ENCODE measurements at regions not wholly inside any gene's neighbourhood (a gene's known extent, or its start where the extent isn't known, plus 50 kb on each side); places are given as distances from the start of the nearest gene placed in this dataset.

- H3K4me1 ChIP-seq (ENCODE audit: control insufficient read depth, extremely low read depth, insufficient read depth, low read length): no peaks in the 10 kb centered on the region
- H3K27ac ChIP-seq (ENCODE audit: control insufficient read depth, insufficient read depth, low read length): no peak overlapping the region
- TF ChIP-seq CTCF (optimal IDR thresholded peaks at IDR 0.05 in 1 of 3, IDR thresholded peaks at IDR 0.05 in 1 of 3, conservative IDR thresholded peaks at IDR 0.05 in 1 of 3; ENCODE audit: extremely low read depth in 1 of 3, insufficient read depth in 2 of 3, low read length in 3 of 3): no peak
- no peak for TF ChIP-seq EZH2 (IDR thresholded peaks at IDR 0.05; ENCODE audit: low read length)
- H3K36me3 ChIP-seq (ENCODE audit: control insufficient read depth in 2 of 2, extremely low read depth in 1 of 2, insufficient read depth in 2 of 2, low read length in 2 of 2): no peaks in the 10 kb centered on the region
- H3K4me3 ChIP-seq (ENCODE audit: control insufficient read depth in 2 of 3, extremely low read depth in 1 of 3, insufficient read depth in 2 of 3, low read depth in 1 of 3, low read length in 3 of 3): no peak overlapping the region
- no peaks in the 10 kb centered on the region for H4K20me1 ChIP-seq (ENCODE audit: control insufficient read depth, extremely low read depth, insufficient read depth, low read length)
- no peak overlapping the region for H3K9ac ChIP-seq (ENCODE audit: control insufficient read depth, extremely low read depth, insufficient read depth, low read length)
- FAIRE-seq (no peak), DNase-seq (ENCODE audit: low read depth, low spot score) (no peak)
- dilution Hi-C loops (cut with MboI; ENCODE audit: extremely low pct_ligation_motif_present, low sequenced_read_pairs): no loop called here
- no peaks in the 10 kb centered on the region for H3K9me3 ChIP-seq (ENCODE audit: control insufficient read depth, low read depth, low read length)
- no peak overlapping the region for H2AFZ ChIP-seq (ENCODE audit: control insufficient read depth, low read length)
- no peak overlapping the region for H3K4me2 ChIP-seq (ENCODE audit: control insufficient read depth, extremely low read depth, insufficient read depth, low read depth, low read length)
- no peaks in the 10 kb centered on the region for H3K9me1 ChIP-seq (ENCODE audit: control insufficient read depth, extremely low read depth, insufficient read depth, low read length)
- H3K27me3 ChIP-seq (ENCODE audit: control insufficient read depth, extremely low read depth, insufficient read depth, low read length): no peaks in the 10 kb centered on the region
- H3K79me2 ChIP-seq (ENCODE audit: control insufficient read depth, insufficient read depth, low read length): no peaks in the 10 kb centered on the region
Measured at GRCh38 chr11:23490557-23491235, 630.4 kb upstream of the CCDC179 start.

DNA sequence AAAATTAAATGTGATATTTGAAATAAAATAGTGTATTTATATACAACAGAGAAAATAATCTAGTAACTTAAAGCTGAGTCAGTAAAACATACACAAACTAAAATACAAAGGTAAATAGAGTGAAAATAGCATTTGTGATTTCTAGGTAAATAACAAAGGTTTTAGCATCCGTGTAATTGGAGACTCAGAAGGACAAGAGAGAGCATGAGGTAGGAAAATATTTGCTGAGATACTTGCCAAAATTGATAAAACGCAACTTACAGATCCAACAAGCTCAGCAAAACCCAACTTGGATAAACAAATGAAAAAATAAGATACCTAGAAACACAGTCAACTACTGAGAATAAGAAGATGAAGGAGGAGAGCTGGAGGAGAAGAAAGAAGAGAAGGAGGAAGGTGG is 634.7 kb upstream of the CCDC179 start:
- dilution Hi-C loops (cut with MboI; ENCODE audit: extremely low pct_ligation_motif_present, low sequenced_read_pairs): no loop called here
- no peak for TF ChIP-seq EZH2 (IDR thresholded peaks at IDR 0.05; ENCODE audit: low read length)
- TF ChIP-seq CTCF (optimal IDR thresholded peaks at IDR 0.05 in 1 of 3, IDR thresholded peaks at IDR 0.05 in 1 of 3, conservative IDR thresholded peaks at IDR 0.05 in 1 of 3; ENCODE audit: extremely low read depth in 1 of 3, insufficient read depth in 2 of 3, low read length in 3 of 3): no peak
- no peak for FAIRE-seq

More for the DNA sequence above, 634.7 kb upstream of the CCDC179 start:
- no peak overlapping the region for H3K27ac ChIP-seq (ENCODE audit: control insufficient read depth, insufficient read depth, low read length)
- H3K9me1 ChIP-seq (ENCODE audit: control insufficient read depth, extremely low read depth, insufficient read depth, low read length): no peaks in the 10 kb centered on the region
- no peak overlapping the region for H3K4me2 ChIP-seq (ENCODE audit: control insufficient read depth, extremely low read depth, insufficient read depth, low read depth, low read length)
- DNase-seq (ENCODE audit: low read depth, low spot score): no peak
- H3K36me3 ChIP-seq (ENCODE audit: control insufficient read depth in 2 of 2, extremely low read depth in 1 of 2, insufficient read depth in 2 of 2, low read length in 2 of 2): no peaks in the 10 kb centered on the region
- H3K4me3 ChIP-seq (ENCODE audit: control insufficient read depth in 2 of 3, extremely low read depth in 1 of 3, insufficient read depth in 2 of 3, low read depth in 1 of 3, low read length in 3 of 3): no peak overlapping the region
- H3K9ac ChIP-seq (ENCODE audit: control insufficient read depth, extremely low read depth, insufficient read depth, low read length): no peak overlapping the region
- H2AFZ ChIP-seq (ENCODE audit: control insufficient read depth, low read length): no peak overlapping the region
- H3K27me3 ChIP-seq (ENCODE audit: control insufficient read depth, extremely low read depth, insufficient read depth, low read length): no peaks in the 10 kb centered on the region
- no peaks in the 10 kb centered on the region for H4K20me1 ChIP-seq (ENCODE audit: control insufficient read depth, extremely low read depth, insufficient read depth, low read length)
- H3K9me3 ChIP-seq (ENCODE audit: control insufficient read depth, low read depth, low read length): no peaks in the 10 kb centered on the region
- H3K4me1 ChIP-seq (ENCODE audit: control insufficient read depth, extremely low read depth, insufficient read depth, low read length): no peaks in the 10 kb centered on the region
- H3K79me2 ChIP-seq (ENCODE audit: control insufficient read depth, insufficient read depth, low read length): no peaks in the 10 kb centered on the region
